OCI-LY3 (cell line): ENCODE measurements at regions not wholly inside any gene's neighbourhood (a gene's known extent, or its start where the extent isn't known, plus 50 kb on each side); places are given as distances from the start of the nearest gene placed in this dataset.

Experiments
- CTCF ChIP-seq: fragments of 200-600, 300-600 bp; sonication (generic); IDR thresholded peaks from 2 replicates; pipeline ENCODE4 v1.5.1; 2014; ENCODE audit warnings: antibody characterized with exemption, low read length, low read depth
- EZH2phosphoT487 ChIP-seq: fragments of 200-600 bp; shearing (Covaris generic); IDR thresholded peaks from 2 replicates; pipeline ENCODE4 v1.6.1; 2018; ENCODE audit warnings: antibody characterized with exemption, mixed run types, low read depth

- no peak for TF ChIP-seq CTCF
- no peak for TF ChIP-seq EZH2phosphoT487
Observed at GRCh38 chr2:235377176-235377575, 116.7 kb upstream of the AGAP1 start.
